NB4 (cell line): ENCODE measurements at regions not wholly inside any gene's neighbourhood (a gene's known extent, or its start where the extent isn't known, plus 50 kb on each side); places are given as distances from the start of the nearest gene placed in this dataset.

Source experiments
- DNase-seq: peaks from one replicate; pipeline ENCODE4 v3.0.0; 2010; ENCODE audit warnings: low read depth
- H3K4me3 ChIP-seq: one replicate; pipeline ENCODE4 v1.5.1; 2011; ENCODE audit warnings: mild to moderate bottlenecking, low read depth, low read length, moderate library complexity
- MAX ChIP-seq: IDR thresholded peaks from 2 replicates; pipeline ENCODE4 v1.6.1; 2011; ENCODE audit warnings: low read depth, low read length

GRCh38 chr6:22236626-22237414 lies 60.0 kb downstream of the PRL start:
- no peak overlapping the region for H3K4me3 ChIP-seq
- TF ChIP-seq MAX: no peak
- DNase-seq: no peak
